ENCODE measurements at regions not wholly inside any gene's neighbourhood (a gene's known extent, or its start where the extent isn't known, plus 50 kb on each side); places are given as distances from the start of the nearest gene placed in this dataset.

GRCh38 chr6:126937426-126937825, 181.0 kb upstream of the RSPO3 start:
- no peaks in the 10 kb centered on the region for H3K27me3 ChIP-seq (ENCODE audit: control insufficient read depth, insufficient read depth, low read length)
- no peak overlapping the region for H3K4me3 ChIP-seq (ENCODE audit: low read depth, low read length)
- TF ChIP-seq, protein P1, sequence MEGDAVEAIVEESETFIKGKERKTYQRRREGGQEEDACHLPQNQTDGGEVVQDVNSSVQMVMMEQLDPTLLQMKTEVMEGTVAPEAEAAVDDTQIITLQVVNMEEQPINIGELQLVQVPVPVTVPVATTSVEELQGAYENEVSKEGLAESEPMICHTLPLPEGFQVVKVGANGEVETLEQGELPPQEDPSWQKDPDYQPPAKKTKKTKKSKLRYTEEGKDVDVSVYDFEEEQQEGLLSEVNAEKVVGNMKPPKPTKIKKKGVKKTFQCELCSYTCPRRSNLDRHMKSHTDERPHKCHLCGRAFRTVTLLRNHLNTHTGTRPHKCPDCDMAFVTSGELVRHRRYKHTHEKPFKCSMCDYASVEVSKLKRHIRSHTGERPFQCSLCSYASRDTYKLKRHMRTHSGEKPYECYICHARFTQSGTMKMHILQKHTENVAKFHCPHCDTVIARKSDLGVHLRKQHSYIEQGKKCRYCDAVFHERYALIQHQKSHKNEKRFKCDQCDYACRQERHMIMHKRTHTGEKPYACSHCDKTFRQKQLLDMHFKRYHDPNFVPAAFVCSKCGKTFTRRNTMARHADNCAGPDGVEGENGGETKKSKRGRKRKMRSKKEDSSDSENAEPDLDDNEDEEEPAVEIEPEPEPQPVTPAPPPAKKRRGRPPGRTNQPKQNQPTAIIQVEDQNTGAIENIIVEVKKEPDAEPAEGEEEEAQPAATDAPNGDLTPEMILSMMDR (IDR thresholded peaks at IDR 0.05; ENCODE audit: insufficient read depth, low read length, poor library complexity, severe bottlenecking): no peak
- H3K36me3 ChIP-seq (ENCODE audit: control insufficient read depth, insufficient read depth, low read length): no peaks in the 10 kb centered on the region
- peak; percentile 38 for DNase-seq (ENCODE audit: low read depth)

- H3K4me3 ChIP-seq (ENCODE audit: low read depth, low read length): no peak overlapping the region
- no peaks in the 10 kb centered on the region for H3K36me3 ChIP-seq (ENCODE audit: control insufficient read depth, insufficient read depth, low read length)
- DNase-seq (ENCODE audit: low read depth): no peak
- TF ChIP-seq, protein P1 (IDR thresholded peaks at IDR 0.05; ENCODE audit: insufficient read depth, low read length, poor library complexity, severe bottlenecking): no peak
- H3K27me3 ChIP-seq (ENCODE audit: control insufficient read depth, insufficient read depth, low read length): no peaks in the 10 kb centered on the region
These were observed 178.7 kb upstream of the RSPO3 start for GRCh38 chr6:126939784-126940183.

DNA sequence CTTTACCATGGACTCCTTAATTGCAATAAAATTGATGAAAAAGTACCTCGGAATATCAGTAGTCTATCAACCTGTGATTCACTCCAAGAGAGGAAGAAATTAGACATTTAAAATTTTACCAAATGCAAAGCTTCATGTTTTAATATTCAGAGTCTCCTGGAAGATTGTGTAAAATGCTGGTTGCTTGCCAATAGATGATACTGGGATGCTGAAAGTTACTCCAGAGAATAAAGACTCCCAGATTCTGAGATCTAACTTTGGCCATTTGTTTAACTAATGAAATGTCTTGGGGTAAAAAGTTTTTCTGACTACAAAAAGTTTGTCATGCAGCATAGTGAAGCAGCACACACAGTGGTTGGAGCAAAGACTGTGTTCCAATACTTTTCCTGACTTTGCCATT, 176.7 kb upstream of the RSPO3 start:
- no peak for DNase-seq (ENCODE audit: low read depth)
- TF ChIP-seq, protein P1 (IDR thresholded peaks at IDR 0.05; ENCODE audit: insufficient read depth, low read length, poor library complexity, severe bottlenecking): no peak
- no peaks in the 10 kb centered on the region for H3K27me3 ChIP-seq (ENCODE audit: control insufficient read depth, insufficient read depth, low read length)
- no peaks in the 10 kb centered on the region for H3K36me3 ChIP-seq (ENCODE audit: control insufficient read depth, insufficient read depth, low read length)
- H3K4me3 ChIP-seq (ENCODE audit: low read depth, low read length): no peak overlapping the region

DNA sequence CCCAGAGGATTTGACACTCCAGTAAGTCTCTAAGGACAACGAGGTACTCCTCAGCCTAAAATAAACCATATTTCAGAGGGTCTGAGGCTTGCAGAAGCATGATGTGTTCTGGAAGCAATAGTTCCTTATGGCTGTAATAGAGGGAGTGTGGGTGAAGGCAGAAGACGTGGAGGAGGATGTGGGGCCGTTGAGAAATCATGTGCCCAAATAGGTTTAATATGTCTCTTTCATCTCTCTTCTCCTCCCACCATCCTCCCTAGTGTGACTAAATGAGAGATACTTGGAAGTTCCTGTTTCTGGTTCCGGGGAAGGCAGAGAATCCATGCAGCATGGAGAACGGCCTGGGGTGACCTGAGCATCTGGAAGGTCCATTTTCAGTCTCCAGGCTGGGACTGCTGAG, 174.0 kb upstream of the RSPO3 start:
- H3K36me3 ChIP-seq (ENCODE audit: control insufficient read depth, insufficient read depth, low read length): no peaks in the 10 kb centered on the region

DNA sequence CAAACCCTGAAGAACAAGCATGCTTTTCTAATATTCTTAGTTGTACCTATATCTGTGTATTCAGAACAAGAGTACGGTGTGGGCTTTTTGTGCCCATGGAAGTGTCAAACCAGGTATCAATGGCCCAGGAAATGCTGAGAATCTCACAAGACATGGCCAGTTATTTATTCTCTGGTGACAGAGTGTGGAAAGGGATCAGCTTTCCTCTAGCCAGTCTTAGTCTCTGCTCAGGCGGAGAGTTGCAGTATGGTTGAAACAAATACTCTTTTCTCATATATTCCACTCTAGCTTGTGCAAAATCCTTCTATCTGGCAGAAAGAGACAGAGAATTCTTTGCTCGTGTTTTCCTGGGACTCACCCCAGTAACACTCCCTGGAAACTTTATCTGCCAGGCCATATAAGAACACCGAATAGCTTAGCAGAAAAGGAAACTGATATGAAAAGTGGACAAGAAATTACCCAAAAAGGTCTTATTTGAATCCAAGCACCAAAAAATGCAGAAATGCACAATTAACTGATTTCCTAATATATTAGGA, 173.3 kb upstream of the RSPO3 start:
- TF ChIP-seq, protein P1 (IDR thresholded peaks at IDR 0.05; ENCODE audit: insufficient read depth, low read length, poor library complexity, severe bottlenecking): no peak
- no peak overlapping the region for H3K4me3 ChIP-seq (ENCODE audit: low read depth, low read length)
- H3K27me3 ChIP-seq (ENCODE audit: control insufficient read depth, insufficient read depth, low read length): no peaks in the 10 kb centered on the region
- no peak for DNase-seq (ENCODE audit: low read depth)
- H3K36me3 ChIP-seq (ENCODE audit: control insufficient read depth, insufficient read depth, low read length): no peaks in the 10 kb centered on the region

More for the DNA sequence above, 174.0 kb upstream of the RSPO3 start:
- Histone ChIP-seq H3K27me3 (ENCODE audit: control insufficient read depth, insufficient read depth, low read length) (no peaks in the 10 kb centered on the region), H3K4me3 (ENCODE audit: low read depth, low read length) (no peak overlapping the region)
- DNase-seq (ENCODE audit: low read depth): no peak
- TF ChIP-seq, protein P1 (IDR thresholded peaks at IDR 0.05; ENCODE audit: insufficient read depth, low read length, poor library complexity, severe bottlenecking): no peak

DNA sequence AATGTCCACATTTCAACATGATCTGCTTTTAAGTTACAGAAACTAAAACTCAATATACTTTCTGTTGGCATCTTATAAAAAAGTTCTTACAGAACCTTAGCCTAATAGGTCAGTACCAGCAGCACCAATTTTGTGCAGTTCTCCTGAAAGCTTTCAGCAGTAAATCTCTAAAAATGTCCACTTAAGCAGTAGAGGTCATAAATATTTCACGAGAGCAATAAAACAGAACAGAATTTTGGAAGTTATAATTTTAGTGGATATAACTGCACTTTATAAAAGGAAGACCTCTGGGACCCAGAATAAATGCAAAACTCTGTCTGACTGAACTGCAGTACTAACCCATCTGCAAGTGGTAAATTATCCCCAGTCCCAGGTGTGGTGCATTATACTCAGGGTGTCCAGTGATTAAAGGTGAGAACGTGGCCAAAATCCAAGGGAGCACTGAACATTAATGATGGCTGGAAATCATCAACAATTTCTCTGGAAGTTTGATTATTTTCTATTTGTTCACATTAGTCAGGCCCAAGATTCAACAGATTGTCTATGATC, 172.6 kb upstream of the RSPO3 start:
- TF ChIP-seq, protein P1 (IDR thresholded peaks at IDR 0.05; ENCODE audit: insufficient read depth, low read length, poor library complexity, severe bottlenecking): no peak
- Histone ChIP-seq H3K36me3 (ENCODE audit: control insufficient read depth, insufficient read depth, low read length) (no peaks in the 10 kb centered on the region), H3K27me3 (ENCODE audit: control insufficient read depth, insufficient read depth, low read length) (no peaks in the 10 kb centered on the region), H3K4me3 (ENCODE audit: low read depth, low read length) (no peak overlapping the region)
- DNase-seq (ENCODE audit: low read depth): no peak

Data from kidney epithelial cell (primary cell).